Fibroblast of pulmonary artery (primary cell): ENCODE measurements at regions not wholly inside any gene's neighbourhood (a gene's known extent, or its start where the extent isn't known, plus 50 kb on each side); places are given as distances from the start of the nearest gene placed in this dataset.

Source experiments
- DNase-seq: peaks from one replicate; pipeline ENCODE4 v3.0.0-alpha.2; 2010; ENCODE audit warnings: low read depth
- H3K4me3 ChIP-seq: replicated peaks from 2 replicates; pipeline ENCODE4 v1.5.1; 2011; ENCODE audit warnings: low read depth, mild to moderate bottlenecking, control low read depth, low read length, moderate library complexity
- CTCF ChIP-seq: IDR thresholded peaks from 2 replicates; pipeline ENCODE4 v1.5.1; 2011; ENCODE audit warnings: mild to moderate bottlenecking, control low read depth, low read length, inconsistent platforms; ENCODE audit errors: missing control alignments

DNA sequence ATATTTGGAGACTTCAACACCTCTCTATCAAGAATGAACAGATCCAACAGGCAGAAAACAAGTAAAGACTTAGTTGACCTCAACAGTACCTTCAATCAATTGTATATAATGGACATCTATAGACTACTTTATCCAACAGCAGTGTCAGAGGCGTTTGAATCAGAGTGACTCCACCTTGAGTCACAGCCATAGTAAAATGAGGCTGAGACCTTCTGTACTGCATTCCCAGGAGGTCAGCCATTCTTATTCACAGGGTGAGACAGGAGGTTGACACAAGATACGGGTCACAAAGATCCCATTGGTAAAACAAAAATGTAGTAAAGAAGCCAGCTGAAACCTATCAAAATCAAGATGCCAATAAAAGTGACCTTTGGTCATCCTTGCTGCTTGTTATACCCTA, 299.8 kb downstream of the CNTN3 start:
- no peak for DNase-seq
- TF ChIP-seq CTCF = no peak
- no peak overlapping the region for H3K4me3 ChIP-seq

DNA sequence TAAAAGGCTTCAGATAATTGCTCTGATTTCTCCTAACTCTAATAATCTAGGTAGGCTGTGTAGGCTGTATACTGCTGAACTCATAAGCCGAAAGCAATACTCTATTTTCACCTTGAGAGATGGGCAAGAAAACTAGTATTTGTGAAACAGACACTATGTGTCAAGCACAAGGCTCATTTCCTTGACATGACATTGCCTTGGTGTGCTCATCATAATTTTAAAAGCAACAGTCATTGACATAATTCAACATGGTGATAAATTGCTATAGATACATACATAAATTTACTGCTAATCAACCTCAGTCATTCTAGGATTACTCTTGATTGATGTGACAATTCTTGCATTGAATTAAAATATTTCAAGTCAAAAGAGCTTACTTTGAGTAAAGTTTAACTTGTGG, 304.7 kb downstream of the CNTN3 start:
- no peak for TF ChIP-seq CTCF

GRCh38 chr3:74304424-74304823, 310.0 kb downstream of the CNTN3 start:
- H3K4me3 ChIP-seq = no peak overlapping the region
- DNase-seq = no peak
- TF ChIP-seq CTCF = no peak

More for the DNA sequence above, 304.7 kb downstream of the CNTN3 start:
- no peak for DNase-seq
- no peak overlapping the region for H3K4me3 ChIP-seq

DNA sequence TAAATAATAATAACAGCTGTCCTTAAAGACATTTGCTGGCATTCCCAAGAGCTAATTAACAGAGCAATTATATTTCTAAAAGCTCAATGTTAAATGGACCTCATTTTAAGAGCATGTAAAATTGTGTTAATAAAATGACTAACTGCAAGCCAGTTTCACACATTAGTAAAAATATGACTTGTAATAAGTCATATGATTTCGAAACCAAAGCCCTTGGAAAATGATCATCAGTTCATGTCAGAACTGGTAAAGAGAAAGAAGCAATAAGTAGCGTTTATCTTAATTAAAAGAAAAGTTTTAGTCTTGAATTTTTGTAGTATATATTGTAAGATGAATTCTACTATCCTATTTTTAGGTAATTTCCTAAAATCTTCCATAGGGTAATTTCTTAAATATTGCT, 310.7 kb downstream of the CNTN3 start:
- H3K4me3 ChIP-seq = no peak overlapping the region
- no peak for DNase-seq
- no peak for TF ChIP-seq CTCF

DNA sequence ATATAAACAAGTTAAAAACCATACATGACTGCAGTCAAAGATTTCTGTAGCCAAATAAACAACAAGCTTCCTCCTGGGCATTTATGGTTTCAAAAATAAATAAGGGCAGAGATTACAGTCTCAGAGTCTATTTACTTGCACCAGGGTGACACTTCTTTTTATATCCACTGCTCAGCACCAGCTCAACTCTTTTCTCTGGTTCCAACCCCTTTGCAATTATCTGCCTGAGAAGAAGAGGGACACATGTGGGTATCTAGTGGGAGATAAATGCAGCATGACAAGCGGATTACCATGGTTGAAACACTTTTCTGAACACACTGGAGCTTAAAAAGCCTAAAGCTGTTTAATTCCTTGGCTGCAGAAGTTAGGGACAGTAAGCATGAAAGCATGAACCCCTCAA, 311.5 kb downstream of the CNTN3 start:
- no peak for TF ChIP-seq CTCF
- no peak overlapping the region for H3K4me3 ChIP-seq
- no peak for DNase-seq

DNA sequence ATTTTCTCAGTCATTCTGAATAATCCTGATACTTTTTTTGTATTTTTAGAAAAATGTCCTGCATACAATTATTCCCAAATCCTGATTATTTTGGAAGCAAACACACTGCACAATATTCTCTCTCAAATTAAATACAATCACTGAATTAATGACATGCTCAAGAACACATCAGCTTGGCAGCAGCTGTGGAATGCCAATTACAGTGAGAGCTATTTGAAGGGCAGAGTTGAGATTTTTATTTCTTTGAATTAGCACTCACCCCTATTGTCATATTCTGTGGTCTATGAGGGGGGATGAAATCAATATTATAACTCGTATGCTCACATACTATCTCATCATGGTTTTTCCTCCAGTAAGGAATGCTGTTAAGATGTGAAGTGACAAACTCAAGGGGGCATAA, 312.2 kb downstream of the CNTN3 start:
- DNase-seq = no peak
- H3K4me3 ChIP-seq = no peak overlapping the region
- no peak for TF ChIP-seq CTCF

- no peak for TF ChIP-seq CTCF
- no peak overlapping the region for H3K4me3 ChIP-seq
- no peak for DNase-seq
Observed at GRCh38 chr3:74301056-74301455, 313.4 kb downstream of the CNTN3 start.
